Immature natural killer cell (primary cell): ENCODE measurements at regions not wholly inside any gene's neighbourhood (a gene's known extent, or its start where the extent isn't known, plus 50 kb on each side); places are given as distances from the start of the nearest gene placed in this dataset.
"Not testable (repeated sequence)": the region's sequence is repeated elsewhere in the genome, so short reads cannot be mapped to it uniquely, and the experiment has no call there.

Experiments
- DNase-seq, 3 donors: peaks; one replicate each; pipeline ENCODE4 v3.0.0; 2022; ENCODE audit warnings: mixed read lengths in 1 of 3
- H3K27ac Mint-ChIP-seq, 6 donors: one replicate each; pipeline ENCODE4 v1.8.0; 2020; ENCODE audit warnings: mixed read lengths in 6 of 6, mild to moderate bottlenecking in 5 of 6, inconsistent platforms in 4 of 6, moderate library complexity in 3 of 6
- H3K27me3 Mint-ChIP-seq, 3 donors: one replicate each; pipeline ENCODE4 v1.8.0; 2020 to 2021; ENCODE audit warnings: low read depth in 3 of 3, mild to moderate bottlenecking in 3 of 3, mixed read lengths in 3 of 3, moderate library complexity in 3 of 3, inconsistent platforms in 1 of 3
- H3K36me3 Mint-ChIP-seq, 3 donors: one replicate each; pipeline ENCODE4 v1.8.0; 2020; ENCODE audit warnings: mixed read lengths in 3 of 3, inconsistent platforms in 2 of 3, mild to moderate bottlenecking in 2 of 3
- H3K4me1 Mint-ChIP-seq, 2 donors: one replicate each; pipeline ENCODE4 v1.8.0; 2020; ENCODE audit warnings: inconsistent platforms in 2 of 2, mild to moderate bottlenecking in 2 of 2, mixed read lengths in 2 of 2, moderate library complexity in 1 of 2
- H3K4me3 Mint-ChIP-seq, 5 donors: one replicate each; pipeline ENCODE4 v1.8.0; 2020; ENCODE audit warnings: mild to moderate bottlenecking in 5 of 5, mixed read lengths in 5 of 5, inconsistent platforms in 3 of 5, moderate library complexity in 3 of 5
- H3K9me3 Mint-ChIP-seq, 6 donors: one replicate each; pipeline ENCODE4 v1.8.0; 2020; ENCODE audit warnings: mild to moderate bottlenecking in 6 of 6, mixed read lengths in 6 of 6, inconsistent platforms in 4 of 6, moderate library complexity in 3 of 6

DNA sequence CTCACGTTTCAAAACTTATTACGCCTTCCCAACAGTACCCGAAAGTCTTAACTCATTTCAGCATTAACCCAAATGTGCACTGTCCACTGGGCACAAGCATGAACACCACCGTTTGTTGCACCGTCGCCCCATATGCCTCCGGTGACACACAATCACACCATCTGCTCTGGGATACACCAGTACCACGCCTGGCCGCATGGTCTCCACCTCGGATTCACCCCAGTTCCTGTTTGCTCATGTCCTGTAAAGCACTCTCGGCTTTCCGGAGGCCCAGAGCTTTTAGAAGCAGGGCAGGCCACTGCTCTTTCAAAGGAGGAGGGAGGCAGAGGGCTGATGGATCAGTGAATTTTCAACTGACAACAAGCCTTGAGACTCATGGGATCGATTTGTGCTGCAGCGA, 1570.0 kb upstream of the DEFB115 start:
- Mint-ChIP-seq H3K4me3 (no peak overlapping the region), H3K27me3 (peaks cover 0 to 2% (median 0%) of the 10 kb centered on the region in 3 donors), H3K36me3 (peaks cover 6 to 8% (median 6%) of the 10 kb centered on the region in 3 donors), H3K27ac (no peak overlapping the region), H3K9me3 (peaks cover 14 to 44% (median 35%) of the 10 kb centered on the region in 6 donors), H3K4me1 (peaks cover 0 to 4% of the 10 kb centered on the region in 2 donors)
- no peak for DNase-seq

DNA sequence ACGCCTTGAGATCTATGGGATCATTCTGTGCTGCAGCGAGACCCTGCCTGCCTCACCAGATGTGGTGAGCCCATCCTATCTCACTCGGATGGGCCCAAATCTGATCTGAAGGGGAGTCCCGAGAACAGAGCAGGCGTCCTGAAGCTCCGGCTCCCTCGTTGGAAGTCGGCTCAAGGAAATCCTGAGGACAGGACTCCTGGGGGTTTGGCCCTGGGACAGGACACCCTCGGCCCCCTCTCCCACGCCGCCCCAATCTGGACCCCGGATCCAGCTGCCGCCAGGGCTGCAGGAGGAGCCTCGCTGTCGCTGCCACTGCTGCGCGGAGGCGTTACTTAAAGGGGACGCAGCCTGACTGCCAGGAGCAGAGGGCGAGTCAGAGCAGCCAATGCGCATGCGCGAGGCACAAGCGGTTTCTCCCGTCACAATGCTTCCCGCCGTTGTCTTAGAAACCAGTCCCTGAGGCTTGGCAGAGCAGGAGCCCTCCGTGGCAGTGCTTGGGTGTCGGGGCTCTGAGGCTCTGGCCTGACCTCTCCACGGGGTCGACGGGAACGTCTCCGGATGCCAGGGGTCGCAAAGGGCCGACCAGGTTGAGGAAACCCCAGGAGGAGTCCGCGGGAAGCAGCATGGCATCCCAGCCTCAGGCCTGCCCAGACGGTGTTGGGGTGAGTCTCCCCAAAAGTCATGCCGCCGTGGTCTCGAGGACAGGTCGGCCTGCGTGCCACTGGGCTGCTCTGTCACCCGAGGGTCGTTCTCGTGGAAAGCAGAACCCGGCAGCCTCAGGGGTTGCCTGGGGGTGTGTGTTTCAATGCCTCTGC, 1567.8 kb upstream of the DEFB115 start:
- Mint-ChIP-seq H3K27ac (peak overlapping the region in 1 of 6 donors; percentile 76), H3K4me1 (peaks cover 0 to 4% of the 10 kb centered on the region in 2 donors), H3K9me3 (peaks cover 18 to 43% (median 36%) of the 10 kb centered on the region in 6 donors), H3K4me3 (peak overlapping the region in 2 of 5 donors; percentile 53 to 66), H3K27me3 (peaks cover 0 to 2% (median 0%) of the 10 kb centered on the region in 3 donors), H3K36me3 (peaks cover 6 to 8% (median 6%) of the 10 kb centered on the region in 3 donors)
- DNase-seq, result peak in 2 of 3 donors; percentile 3 to 34

DNA sequence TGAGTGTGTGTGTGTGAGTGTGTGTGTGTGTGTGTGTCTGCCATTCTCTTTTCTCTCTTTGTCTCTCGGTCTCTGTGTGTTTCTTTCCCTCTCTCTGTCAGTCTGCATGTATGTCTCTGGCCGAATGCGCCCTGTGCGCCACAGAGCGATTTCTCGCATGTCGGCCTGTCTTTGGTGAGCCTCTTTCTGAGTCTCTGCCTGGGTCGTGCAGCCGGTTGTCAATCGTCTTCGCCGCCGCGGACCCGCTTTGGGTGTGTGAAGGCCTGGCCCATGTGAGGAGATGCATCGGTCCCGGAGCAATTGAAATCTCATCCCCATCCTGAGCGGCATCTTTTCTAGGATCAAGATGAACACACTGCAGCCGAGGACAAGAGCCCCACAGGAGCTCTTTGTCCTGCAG, 1567.2 kb upstream of the DEFB115 start:
- Mint-ChIP-seq H3K27ac (no peak overlapping the region), H3K36me3 (peaks cover 6 to 8% (median 6%) of the 10 kb centered on the region in 3 donors), H3K4me1 (peaks cover 0 to 4% of the 10 kb centered on the region in 2 donors), H3K27me3 (peaks cover 0 to 2% (median 0%) of the 10 kb centered on the region in 3 donors), H3K4me3 (peak overlapping the region in 2 of 5 donors; percentile 53 to 66), H3K9me3 (peaks cover 25 to 50% (median 43%) of the 10 kb centered on the region in 6 donors)
- DNase-seq, result no peak

DNA sequence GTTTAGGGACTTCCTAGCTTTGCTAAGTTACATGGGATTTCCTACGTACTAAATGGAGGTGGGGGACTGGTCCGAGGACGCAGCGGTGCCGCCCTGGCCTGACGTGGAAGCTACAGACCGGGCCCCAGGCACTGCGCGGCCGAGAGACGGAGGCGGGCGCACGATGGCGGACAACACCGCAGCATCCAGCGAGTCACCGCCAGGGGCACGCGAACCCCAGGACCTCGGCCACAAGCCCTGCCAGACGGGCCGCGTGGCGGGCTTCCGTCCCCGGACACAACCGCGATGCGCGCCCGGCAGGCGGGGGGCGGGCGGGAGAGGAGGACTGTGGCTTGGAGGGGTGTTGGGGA, 1516.9 kb upstream of the DEFB115 start:
- peaks cover 0 to 2% of the 10 kb centered on the region in 2 donors for H3K4me1 Mint-ChIP-seq
- H3K36me3 Mint-ChIP-seq, result no peaks in the 10 kb centered on the region
- H3K27me3 Mint-ChIP-seq, result peaks cover 0 to 5% (median 0%) of the 10 kb centered on the region in 3 donors
- H3K4me3 Mint-ChIP-seq, result no peak overlapping the region
- no peak overlapping the region for H3K27ac Mint-ChIP-seq
- no peak for DNase-seq
- H3K9me3 Mint-ChIP-seq, result peaks cover 15 to 51% (median 37%) of the 10 kb centered on the region in 6 donors

DNA sequence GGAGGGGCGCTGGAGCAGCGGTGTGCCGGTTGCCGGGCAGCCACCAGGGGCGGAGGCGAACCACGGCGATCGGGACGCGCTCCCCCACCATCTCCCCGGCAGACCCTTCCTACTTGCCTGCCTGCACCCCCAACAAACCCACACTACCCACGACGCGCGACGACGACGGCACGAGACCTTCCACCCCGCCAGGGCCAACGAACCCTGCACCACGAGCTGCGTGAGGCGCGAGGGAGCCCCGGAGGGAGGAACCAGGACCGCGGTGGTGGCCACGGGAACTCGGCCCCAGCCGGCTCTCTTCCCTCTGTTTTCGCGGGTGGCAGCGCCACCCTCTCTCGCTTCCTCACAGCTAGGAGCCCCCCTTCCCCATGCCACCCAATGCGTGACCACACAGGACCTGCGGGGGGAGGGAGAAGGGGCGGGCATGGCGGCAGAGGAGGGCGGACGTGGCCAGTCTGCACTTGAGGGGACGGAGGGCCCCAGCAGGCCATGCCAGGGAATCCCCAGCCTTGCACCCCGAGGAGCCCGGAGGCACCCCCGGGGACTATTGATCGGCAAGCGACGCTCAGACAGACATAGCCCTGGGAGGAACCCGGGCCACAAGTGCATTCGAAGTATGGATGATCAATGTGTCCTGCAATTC, 1516.4 kb upstream of the DEFB115 start:
- H3K36me3 Mint-ChIP-seq, result no peaks in the 10 kb centered on the region
- no peak for DNase-seq
- H3K4me1 Mint-ChIP-seq, result peaks cover 0 to 2% of the 10 kb centered on the region in 2 donors
- H3K27me3 Mint-ChIP-seq, result peaks cover 0 to 5% (median 0%) of the 10 kb centered on the region in 3 donors
- H3K27ac Mint-ChIP-seq, result no peak overlapping the region
- peaks cover 15 to 50% (median 36%) of the 10 kb centered on the region in 6 donors for H3K9me3 Mint-ChIP-seq
- H3K4me3 Mint-ChIP-seq, result no peak overlapping the region

DNA sequence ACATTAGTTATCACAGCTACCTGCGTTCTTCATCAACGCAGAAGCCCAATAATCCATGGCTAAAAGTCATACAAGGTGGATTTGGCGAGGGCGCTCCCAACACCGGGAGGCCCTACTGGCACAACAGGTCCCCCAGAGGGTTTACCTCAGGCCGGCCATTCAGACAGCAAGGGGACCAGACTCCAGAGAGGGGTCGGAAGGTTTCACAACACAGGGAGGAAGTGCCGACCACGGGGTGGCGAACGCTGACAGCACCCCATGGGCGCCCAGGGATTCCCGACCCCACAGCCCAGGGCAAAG, 1515.9 kb upstream of the DEFB115 start:
- Mint-ChIP-seq H3K36me3 (no peaks in the 10 kb centered on the region), H3K27me3 (peaks cover 0 to 5% (median 0%) of the 10 kb centered on the region in 3 donors), H3K4me3 (no peak overlapping the region), H3K27ac (no peak overlapping the region), H3K9me3 (peaks cover 15 to 50% (median 38%) of the 10 kb centered on the region in 6 donors), H3K4me1 (peaks cover 0 to 2% of the 10 kb centered on the region in 2 donors)
- DNase-seq, result no peak

DNA sequence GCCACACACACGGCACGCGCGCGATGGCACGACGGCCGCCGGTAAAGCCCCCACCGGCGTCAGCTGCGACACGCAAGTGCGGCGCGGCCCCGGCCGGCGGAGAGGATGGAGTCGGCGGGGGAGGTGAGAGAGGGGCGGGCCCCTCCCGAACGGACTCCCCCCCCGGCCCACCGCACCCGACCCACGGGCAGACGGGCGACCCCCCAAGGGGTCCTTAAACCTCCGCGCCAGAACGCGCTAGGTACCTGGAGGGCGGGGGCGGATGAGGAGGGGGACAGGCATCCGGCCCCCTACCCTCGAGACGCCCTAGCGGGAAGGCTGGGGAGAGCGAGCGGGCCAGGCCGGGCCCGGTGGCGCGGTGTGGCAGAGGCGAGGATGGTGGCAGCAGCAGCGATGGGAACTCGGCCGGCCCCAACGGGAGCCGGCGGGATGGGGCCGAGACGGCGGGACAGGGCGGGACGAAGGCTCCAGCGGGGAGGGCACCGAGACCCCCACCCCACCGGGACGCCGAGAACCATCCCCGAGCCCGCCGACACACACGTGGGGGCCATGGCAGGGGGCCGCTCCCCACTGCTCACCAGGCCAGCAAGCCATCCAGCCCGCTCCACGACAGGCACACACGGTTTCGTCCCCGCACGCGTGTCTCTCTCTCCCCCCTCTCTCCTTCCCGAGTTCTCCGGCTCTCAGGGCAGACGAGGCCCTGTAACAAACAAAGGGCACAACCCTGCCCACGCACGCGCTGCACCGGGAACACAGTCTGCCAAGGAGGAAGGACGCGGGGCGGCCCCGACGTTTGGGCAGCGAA, 1515.4 kb upstream of the DEFB115 start:
- Mint-ChIP-seq H3K27ac (no peak overlapping the region), H3K36me3 (no peaks in the 10 kb centered on the region), H3K4me1 (peaks cover 0 to 2% of the 10 kb centered on the region in 2 donors), H3K4me3 (no peak overlapping the region), H3K9me3 (peaks cover 15 to 53% (median 38%) of the 10 kb centered on the region in 6 donors), H3K27me3 (peaks cover 0 to 5% (median 0%) of the 10 kb centered on the region in 3 donors)
- DNase-seq, result no peak

DNA sequence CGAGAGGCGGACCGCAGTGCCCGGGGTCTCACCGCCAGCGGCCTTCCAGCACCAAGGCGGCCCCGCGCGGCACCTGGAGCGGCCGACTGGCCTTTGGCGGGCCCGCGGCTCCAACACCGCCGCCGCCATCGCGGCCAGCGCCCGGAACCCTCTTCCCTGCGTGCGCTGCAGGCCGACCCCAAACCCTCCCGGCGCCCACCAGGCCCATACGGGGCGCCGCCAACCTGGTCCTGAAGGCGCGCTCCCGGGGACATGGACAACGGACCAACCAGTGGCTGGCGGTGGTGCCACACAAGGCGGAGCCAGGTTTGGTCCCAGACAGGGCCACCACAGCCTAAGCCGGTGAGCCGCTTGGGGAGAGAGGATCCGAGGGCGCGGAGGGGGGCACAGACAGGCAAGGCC, 1514.8 kb upstream of the DEFB115 start:
- Mint-ChIP-seq H3K4me3 (no peak overlapping the region), H3K36me3 (no peaks in the 10 kb centered on the region), H3K27me3 (peaks cover 0 to 5% (median 0%) of the 10 kb centered on the region in 3 donors), H3K4me1 (peaks cover 0 to 2% of the 10 kb centered on the region in 2 donors), H3K27ac (no peak overlapping the region), H3K9me3 (peaks cover 12 to 53% (median 34%) of the 10 kb centered on the region in 6 donors)
- DNase-seq, result no peak

DNA sequence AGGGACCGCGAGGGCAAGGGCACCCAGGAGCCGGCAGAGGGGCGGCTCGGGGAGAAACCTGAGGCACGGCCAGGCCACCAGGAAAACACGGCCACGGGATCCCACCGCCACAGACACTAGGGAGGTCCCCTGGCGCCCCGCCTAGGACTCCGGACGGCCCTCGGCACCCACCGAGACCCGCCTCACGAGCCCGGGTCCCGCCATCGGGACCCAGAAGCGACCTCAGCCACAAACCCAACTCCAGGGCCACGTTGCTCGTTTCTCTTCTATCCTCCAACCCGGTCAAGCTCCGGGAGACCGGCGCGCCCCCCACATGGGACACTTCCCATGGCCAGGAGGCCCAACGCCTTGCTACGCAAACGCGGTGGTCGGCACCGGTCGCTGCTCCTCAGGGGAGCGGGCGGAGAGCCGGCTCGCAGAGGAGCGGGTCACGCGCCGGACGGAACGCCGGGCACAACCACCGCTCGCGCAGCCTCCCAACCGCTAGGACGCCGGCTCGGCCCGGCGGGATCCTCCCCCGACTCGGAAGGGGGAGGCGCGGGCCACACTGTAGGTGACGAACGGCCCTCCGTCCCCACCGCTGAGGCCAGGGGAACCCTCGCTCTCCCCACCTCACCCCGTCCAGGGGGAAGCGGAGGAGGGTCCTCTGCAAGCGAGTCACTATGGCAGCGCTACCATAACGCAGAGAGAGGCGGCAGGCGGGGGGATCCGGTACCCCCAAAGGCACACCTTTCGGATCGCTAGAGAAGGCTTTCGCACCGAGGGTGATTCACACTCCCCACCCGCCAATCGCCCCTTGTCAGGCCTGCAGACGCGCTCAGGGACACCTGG, 1514.1 kb upstream of the DEFB115 start:
- H3K36me3 Mint-ChIP-seq, result no peaks in the 10 kb centered on the region
- H3K4me1 Mint-ChIP-seq, result peaks cover 0 to 2% of the 10 kb centered on the region in 2 donors
- H3K9me3 Mint-ChIP-seq, result peaks cover 12 to 49% (median 28%) of the 10 kb centered on the region in 6 donors
- no peak overlapping the region for H3K4me3 Mint-ChIP-seq
- H3K27ac Mint-ChIP-seq, result no peak overlapping the region
- no peak for DNase-seq
- H3K27me3 Mint-ChIP-seq, result peaks cover 0 to 5% (median 0%) of the 10 kb centered on the region in 3 donors

DNA sequence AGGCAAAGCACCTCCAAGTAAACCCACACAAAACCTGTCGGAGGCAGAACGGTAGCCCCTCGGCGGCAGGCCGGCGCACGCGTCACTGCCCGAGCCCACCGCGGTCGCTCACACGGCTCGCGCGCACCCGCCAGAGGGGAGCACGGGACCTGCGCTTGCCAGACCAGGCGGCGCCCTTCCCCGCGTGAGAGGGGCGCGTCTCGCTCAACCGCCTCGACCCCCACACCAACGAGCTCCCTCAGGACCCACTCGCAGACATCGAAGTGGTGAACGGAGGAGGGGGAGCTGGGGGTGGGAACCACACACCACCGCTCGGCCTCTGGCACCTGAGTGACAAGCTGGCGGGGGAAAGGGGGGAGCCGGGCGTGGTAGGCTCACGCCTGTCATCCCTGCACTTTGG, 1513.4 kb upstream of the DEFB115 start:
- peaks cover 0 to 5% (median 0%) of the 10 kb centered on the region in 3 donors for H3K27me3 Mint-ChIP-seq
- no peak overlapping the region for H3K4me3 Mint-ChIP-seq
- H3K27ac Mint-ChIP-seq, result no peak overlapping the region
- peaks cover 12 to 46% (median 23%) of the 10 kb centered on the region in 6 donors for H3K9me3 Mint-ChIP-seq
- no peaks in the 10 kb centered on the region for H3K36me3 Mint-ChIP-seq
- DNase-seq, result no peak
- H3K4me1 Mint-ChIP-seq, result peaks cover 0 to 2% of the 10 kb centered on the region in 2 donors

DNA sequence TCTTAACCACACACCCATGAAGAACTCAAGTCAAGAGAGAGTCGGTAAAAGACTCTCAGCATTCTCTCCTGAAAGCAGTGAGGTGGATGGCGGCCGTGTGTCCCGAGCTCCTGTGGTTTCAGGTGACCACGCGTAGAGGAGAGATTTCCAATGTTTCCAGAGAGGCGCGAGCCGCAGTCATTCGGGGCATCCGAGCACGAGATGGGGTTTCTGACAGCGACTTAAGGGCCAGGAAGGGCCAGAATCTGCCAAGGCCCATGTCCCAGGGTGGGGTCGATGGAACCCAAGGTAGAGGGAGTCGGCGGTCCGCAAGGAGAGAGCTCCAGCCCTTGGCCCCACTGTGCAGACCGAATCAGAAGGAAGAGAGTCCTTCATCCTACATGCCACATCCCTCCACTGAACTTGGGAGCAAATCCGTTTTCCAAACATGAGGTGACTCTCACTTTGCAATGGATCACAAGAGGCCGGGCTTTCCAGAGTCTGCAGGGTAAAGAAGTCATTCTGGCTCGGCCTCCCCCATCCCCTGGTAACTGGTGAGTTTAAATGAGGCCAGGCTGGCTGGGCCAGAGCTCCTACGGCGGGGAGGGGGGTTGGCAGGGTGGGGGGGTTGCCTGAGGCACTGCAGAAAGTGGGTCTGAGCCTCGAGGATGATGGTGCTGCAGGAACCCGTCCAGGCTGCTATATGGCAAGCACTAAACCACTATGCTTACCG, 1511.8 kb upstream of the DEFB115 start:
- H3K4me1 Mint-ChIP-seq, H3K27ac Mint-ChIP-seq, H3K36me3 Mint-ChIP-seq, DNase-seq, H3K4me3 Mint-ChIP-seq, H3K27me3 Mint-ChIP-seq: not testable (repeated sequence)
- peaks cover 8 to 45% (median 20%) of the 10 kb centered on the region in 6 donors for H3K9me3 Mint-ChIP-seq

DNA sequence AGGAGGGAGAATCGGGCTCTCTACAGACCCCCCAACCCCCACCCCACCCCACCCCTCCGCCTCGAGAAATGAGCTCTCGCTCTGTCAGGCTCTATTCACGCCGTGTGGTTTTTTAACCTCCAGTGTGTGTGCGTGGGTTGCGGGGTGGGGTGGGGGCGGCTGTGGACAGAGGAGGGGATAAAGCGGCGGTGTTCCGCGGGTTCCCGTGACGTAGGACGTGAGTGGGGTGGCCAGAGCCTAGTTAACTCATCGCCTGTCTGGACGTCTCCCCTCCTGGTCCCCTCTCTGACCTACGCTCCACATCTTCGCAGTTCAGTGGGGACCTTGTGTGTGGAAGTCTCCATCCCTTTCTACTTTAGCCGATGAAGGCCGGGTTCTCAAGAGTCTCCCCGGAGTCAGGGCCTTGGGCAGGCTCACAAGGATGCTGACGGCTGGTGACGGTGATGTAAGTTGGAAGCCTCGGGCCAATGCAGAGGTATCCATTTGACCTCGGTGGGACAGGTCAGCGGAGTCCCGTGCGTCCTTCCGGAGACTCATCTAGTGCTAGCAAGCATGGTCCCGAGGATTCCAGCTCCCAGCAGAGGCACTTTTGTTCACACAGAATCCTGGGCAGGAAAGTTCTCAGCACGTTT, 1507.1 kb upstream of the DEFB115 start:
- Mint-ChIP-seq H3K36me3 (peaks cover 8 to 23% (median 13%) of the 10 kb centered on the region in 3 donors), H3K9me3 (peaks cover 24 to 82% (median 46%) of the 10 kb centered on the region in 6 donors)
- no peak for DNase-seq

More for the DNA sequence above, 1507.1 kb upstream of the DEFB115 start:
- Mint-ChIP-seq H3K4me1 (peaks cover 5 to 7% of the 10 kb centered on the region in 2 donors), H3K4me3 (no peak overlapping the region), H3K27ac (no peak overlapping the region), H3K27me3 (peaks cover 0 to 9% (median 0%) of the 10 kb centered on the region in 3 donors)
